Fibroblast of skin of right biceps (primary cell): ENCODE measurements at regions not wholly inside any gene's neighbourhood (a gene's known extent, or its start where the extent isn't known, plus 50 kb on each side); places are given as distances from the start of the nearest gene placed in this dataset.
"Not testable (repeated sequence)": the region's sequence is repeated elsewhere in the genome, so short reads cannot be mapped to it uniquely, and the experiment has no call there.

Source experiments
- DNase-seq: peaks from one replicate; pipeline ENCODE4 v3.0.0-alpha.2; 2013

GRCh38 chr1:25131794-25132193, 100.5 kb downstream of the SYF2 start:
- DNase-seq = no peak

GRCh38 chr1:25130895-25131294, 101.4 kb downstream of the SYF2 start:
- no peak for DNase-seq

- DNase-seq = no peak
Observed at GRCh38 chr1:25129380-25129779, 102.9 kb downstream of the SYF2 start.

- DNase-seq = peak; percentile 27
Observed at GRCh38 chr1:25128121-25128621, 104.1 kb downstream of the SYF2 start.

- peak; percentile 25 for DNase-seq
Observed at GRCh38 chr1:25126562-25126961, 105.7 kb downstream of the SYF2 start.

- no peak for DNase-seq
Observed at GRCh38 chr1:25123551-25123950, 108.8 kb downstream of the SYF2 start.

GRCh38 chr1:25122747-25123146, 109.6 kb downstream of the SYF2 start:
- no peak for DNase-seq

GRCh38 chr1:25120281-25120680, 112.0 kb downstream of the SYF2 start:
- DNase-seq = peak; percentile 26

GRCh38 chr1:25118546-25118945, 113.8 kb downstream of the SYF2 start:
- DNase-seq = no peak

GRCh38 chr1:25117233-25117823, 115.0 kb downstream of the SYF2 start:
- no peak for DNase-seq

- DNase-seq = no peak
Observed at GRCh38 chr1:25116832-25117231, 115.5 kb downstream of the SYF2 start.

GRCh38 chr1:25116117-25116516, 116.2 kb downstream of the SYF2 start:
- DNase-seq = not testable (repeated sequence)

GRCh38 chr1:25113731-25114130, 118.6 kb downstream of the SYF2 start:
- DNase-seq = no peak

- DNase-seq = peak; percentile 77
Observed at GRCh38 chr1:25113086-25113485, 119.2 kb downstream of the SYF2 start.

GRCh38 chr1:25112400-25112799, 119.9 kb downstream of the SYF2 start:
- no peak for DNase-seq

- DNase-seq = peak; percentile 26
Observed at GRCh38 chr1:25111706-25112105, 120.6 kb downstream of the SYF2 start.

GRCh38 chr1:25110485-25110884, 121.8 kb downstream of the SYF2 start:
- no peak for DNase-seq

GRCh38 chr1:25110036-25110435, 122.3 kb downstream of the SYF2 start:
- DNase-seq = peak; percentile 25

- DNase-seq = no peak
Observed at GRCh38 chr1:25109531-25109951, 122.8 kb downstream of the SYF2 start.

- peak; percentile 89 for DNase-seq
Observed at GRCh38 chr1:25107643-25108010, 124.7 kb downstream of the SYF2 start.

GRCh38 chr1:25106976-25107642, 125.2 kb downstream of the SYF2 start:
- peak; percentile 60 for DNase-seq

- DNase-seq = peak; percentile 22
Observed at GRCh38 chr1:25106352-25106751, 126.0 kb downstream of the SYF2 start.

GRCh38 chr1:25105836-25106235, 126.5 kb downstream of the SYF2 start:
- no peak for DNase-seq

- no peak for DNase-seq
Observed at GRCh38 chr1:25104932-25105561, 127.3 kb downstream of the SYF2 start.
